GM19468 (cell line): ENCODE measurements at regions not wholly inside any gene's neighbourhood (a gene's known extent, or its start where the extent isn't known, plus 50 kb on each side); places are given as distances from the start of the nearest gene placed in this dataset.

Experiments
- ATAC-seq: cut with Tn5 transposase; IDR thresholded peaks from one replicate; pipeline ENCODE4 v1.9.1; 2021; ENCODE audit warnings: mild to moderate bottlenecking, moderate library complexity, moderate number of reproducible peaks; ENCODE audit not compliant: unreplicated experiment; ENCODE audit errors: extremely low read depth

GRCh38 chr5:74123929-74124328 lies 497.9 kb downstream of the ARHGEF28 start:
- no peak for ATAC-seq

- no peak for ATAC-seq
These were observed 497.1 kb downstream of the ARHGEF28 start for GRCh38 chr5:74122979-74123590.

- ATAC-seq, result no peak
These were observed 496.2 kb downstream of the ARHGEF28 start for GRCh38 chr5:74122175-74122574.

GRCh38 chr5:74120585-74120984 lies 494.6 kb downstream of the ARHGEF28 start:
- no peak for ATAC-seq

GRCh38 chr5:74118071-74118470 lies 492.1 kb downstream of the ARHGEF28 start:
- no peak for ATAC-seq

GRCh38 chr5:74116984-74117383 lies 491.0 kb downstream of the ARHGEF28 start:
- ATAC-seq, result no peak

GRCh38 chr5:74116266-74116665 lies 490.3 kb downstream of the ARHGEF28 start:
- ATAC-seq, result no peak

- ATAC-seq, result no peak
These were observed 487.9 kb downstream of the ARHGEF28 start for GRCh38 chr5:74113927-74114326.

GRCh38 chr5:74113196-74113540 lies 487.2 kb downstream of the ARHGEF28 start:
- ATAC-seq, result no peak

- no peak for ATAC-seq
These were observed 486.6 kb downstream of the ARHGEF28 start for GRCh38 chr5:74112372-74113195.

GRCh38 chr5:74111764-74112163 lies 485.8 kb downstream of the ARHGEF28 start:
- ATAC-seq, result no peak

- ATAC-seq, result no peak
These were observed 483.3 kb downstream of the ARHGEF28 start for GRCh38 chr5:74109344-74109743.

- ATAC-seq, result no peak
These were observed 481.9 kb downstream of the ARHGEF28 start for GRCh38 chr5:74107899-74108298.

- ATAC-seq, result no peak
These were observed 479.3 kb downstream of the ARHGEF28 start for GRCh38 chr5:74105126-74105780.

GRCh38 chr5:74103131-74104023 lies 477.4 kb downstream of the ARHGEF28 start:
- ATAC-seq, result no peak

GRCh38 chr5:74100268-74100665 lies 474.3 kb downstream of the ARHGEF28 start:
- no peak for ATAC-seq

GRCh38 chr5:74099538-74100267 lies 473.7 kb downstream of the ARHGEF28 start:
- no peak for ATAC-seq

GRCh38 chr5:74098941-74099340 lies 472.9 kb downstream of the ARHGEF28 start:
- ATAC-seq, result no peak

GRCh38 chr5:74098456-74098855 lies 472.5 kb downstream of the ARHGEF28 start:
- ATAC-seq, result no peak

- no peak for ATAC-seq
These were observed 470.3 kb downstream of the ARHGEF28 start for GRCh38 chr5:74096325-74096724.
